ENCODE measurements at regions not wholly inside any gene's neighbourhood (a gene's known extent, or its start where the extent isn't known, plus 50 kb on each side); places are given as distances from the start of the nearest gene placed in this dataset.

- TF ChIP-seq ZNF770 (CRISPR knock-in tag; IDR thresholded peaks at IDR 0.05) (no peak), KDM5A (IDR thresholded peaks at IDR 0.05; ENCODE audit: borderline replicate concordance, low read length) (no peak), ZMAT5 (CRISPR knock-in tag; IDR thresholded peaks at IDR 0.05; ENCODE audit: borderline replicate concordance, low read depth) (no peak), SP140L (CRISPR knock-in tag; IDR thresholded peaks at IDR 0.05; ENCODE audit: borderline replicate concordance) (no peak), ZNF451 (CRISPR knock-in tag; IDR thresholded peaks at IDR 0.05) (no peak), ZNF577 (CRISPR knock-in tag; IDR thresholded peaks at IDR 0.05; ENCODE audit: borderline replicate concordance, low read depth) (no peak)
These were observed 59.7 kb upstream of the SLCO3A1 start (continued) for GRCh38 chr15:91793771-91794170.

GRCh38 chr15:91795235-91795634 is 58.3 kb upstream of the SLCO3A1 start:
- intact Hi-C loops (cut with micrococcal nuclease; ENCODE audit: unreplicated experiment) (no loop called here), in situ Hi-C loops (cut with HindIII; ENCODE audit: extremely low pct_ligation_motif_present, low pct_unique_long_range_greater_than_20kb) (no loop called here)
- ATAC-seq: no peak
- POLR2A ChIA-PET: no interaction called here
- Histone ChIP-seq H3K9ac (ENCODE audit: insufficient read depth, low read depth, low read length) (no peak overlapping the region), H2AFZ (ENCODE audit: low read length) (no peak overlapping the region), H3K79me2 (ENCODE audit: insufficient read depth, low read length) (no peaks in the 10 kb centered on the region), H4K20me1 (ENCODE audit: insufficient read depth, low read length) (no peaks in the 10 kb centered on the region), H3K27me3 (ENCODE audit: control insufficient read depth in 1 of 2, insufficient read depth in 2 of 2, low read length in 2 of 2) (no peaks in the 10 kb centered on the region; a peak in 1 of 5 replicates), H3K4me1 (ENCODE audit: insufficient read depth, low read length) (no peaks in the 10 kb centered on the region), H3K36me3 (replicated peaks in 1 of 2; ENCODE audit: control insufficient read depth in 1 of 2, insufficient read depth in 2 of 2, low read length in 2 of 2) (no peaks in the 10 kb centered on the region), H3K4me3 (replicated peaks in 1 of 3; ENCODE audit: insufficient read depth in 1 of 3, low read depth in 2 of 3, low read length in 3 of 3) (no peak overlapping the region), H3K4me2 (ENCODE audit: low read depth, low read length) (no peak overlapping the region), H3K27ac (ENCODE audit: extremely low read length, insufficient read depth, low read length) (no peak overlapping the region), H3K9me3 (ENCODE audit: low read length) (no peaks in the 10 kb centered on the region)
- FAIRE-seq: no peak
- no TSS peak for BruUV-seq (replicated peaks)
- no peak for DNase-seq (ENCODE audit: low spot score)
- WGBS (ENCODE audit: low lambda C conversion rate): 0% methylated on average over 1 of the region's 1 CpG
- TF ChIP-seq ZBTB10 (CRISPR knock-in tag; IDR thresholded peaks at IDR 0.05; ENCODE audit: borderline replicate concordance) (no peak), TOPORS (CRISPR knock-in tag; IDR thresholded peaks at IDR 0.05) (no peak), ZNF354B (CRISPR knock-in tag; IDR thresholded peaks at IDR 0.05) (no peak), ZNF644 (CRISPR knock-in tag; IDR thresholded peaks at IDR 0.05; ENCODE audit: low read depth) (no peak), ZNF549 (CRISPR knock-in tag; IDR thresholded peaks at IDR 0.05) (no peak), THAP8 (CRISPR knock-in tag; IDR thresholded peaks at IDR 0.05; ENCODE audit: borderline replicate concordance) (no peak), EP300 (IDR thresholded peaks at IDR 0.05; ENCODE audit: low read depth in 2 of 2, low read length in 2 of 2) (no peak), EP300 (CRISPR knock-in tag; IDR thresholded peaks at IDR 0.05; ENCODE audit: borderline replicate concordance) (no peak), ZBTB7A (CRISPR knock-in tag; IDR thresholded peaks at IDR 0.05) (no peak), HIC2 (CRISPR knock-in tag; IDR thresholded peaks at IDR 0.05; ENCODE audit: low read depth) (no peak)
- CTCF ChIA-PET (ENCODE audit: low intra/inter-chr PET ratio, low total read pairs): no interaction called here

Measured in HepG2 (cell line).